ENCODE measurements at regions not wholly inside any gene's neighbourhood (a gene's known extent, or its start where the extent isn't known, plus 50 kb on each side); places are given as distances from the start of the nearest gene placed in this dataset.

GRCh38 chr5:58358501-58359178, 101.2 kb downstream of the PLK2 start:
- no peak for DNase-seq (ENCODE audit: low spot score in 2 of 2)

GRCh38 chr5:58357799-58358500, 101.9 kb downstream of the PLK2 start:
- FAIRE-seq: no peak
- no peak for DNase-seq (ENCODE audit: low spot score in 2 of 2)

More at GRCh38 chr5:58358501-58359178, 101.2 kb downstream of the PLK2 start:
- no peak for FAIRE-seq

- FAIRE-seq: no peak
- no peak for DNase-seq (ENCODE audit: low spot score in 2 of 2)
Measured at GRCh38 chr5:58357121-58357520, 102.8 kb downstream of the PLK2 start.

GRCh38 chr5:58356662-58357061, 103.2 kb downstream of the PLK2 start:
- FAIRE-seq (no peak), DNase-seq (ENCODE audit: low spot score in 2 of 2) (no peak)

- no peak for FAIRE-seq
- no peak for DNase-seq (ENCODE audit: low spot score in 2 of 2)
Measured at GRCh38 chr5:58354827-58355226, 105.1 kb downstream of the PLK2 start.

- DNase-seq (ENCODE audit: low spot score in 2 of 2) (no peak), FAIRE-seq (no peak)
Measured at GRCh38 chr5:58353992-58354391, 105.9 kb downstream of the PLK2 start.

- DNase-seq (ENCODE audit: low spot score in 2 of 2) (no peak), FAIRE-seq (no peak)
Measured at GRCh38 chr5:58351190-58351589, 108.7 kb downstream of the PLK2 start.

GRCh38 chr5:58348996-58349728, 110.7 kb downstream of the PLK2 start:
- FAIRE-seq (no peak), DNase-seq (ENCODE audit: low spot score in 2 of 2) (no peak)

GRCh38 chr5:58346041-58346440, 113.8 kb downstream of the PLK2 start:
- DNase-seq (ENCODE audit: low spot score in 2 of 2) (no peak), FAIRE-seq (no peak)

GRCh38 chr5:58341476-58341875, 118.4 kb downstream of the PLK2 start:
- DNase-seq (ENCODE audit: low spot score in 2 of 2) (no peak), FAIRE-seq (peak; percentile 3)

GRCh38 chr5:58335518-58335917, 124.4 kb downstream of the PLK2 start:
- FAIRE-seq (no peak), DNase-seq (ENCODE audit: low spot score in 2 of 2) (no peak)

- DNase-seq (ENCODE audit: low spot score in 2 of 2): no peak
- FAIRE-seq: no peak
Measured at GRCh38 chr5:58334035-58334434, 125.9 kb downstream of the PLK2 start.

- no peak for FAIRE-seq
- no peak for DNase-seq (ENCODE audit: low spot score in 2 of 2)
Measured at GRCh38 chr5:58330781-58331180, 129.1 kb downstream of the PLK2 start.

- FAIRE-seq: no peak
- no peak for DNase-seq (ENCODE audit: low spot score in 2 of 2)
Measured at GRCh38 chr5:58327289-58327688, 132.6 kb downstream of the PLK2 start.

- FAIRE-seq (no peak), DNase-seq (ENCODE audit: low spot score in 2 of 2) (no peak)
Measured at GRCh38 chr5:58326022-58326421, 133.9 kb downstream of the PLK2 start.

- no peak for DNase-seq (ENCODE audit: low spot score in 2 of 2)
- FAIRE-seq: no peak
Measured at GRCh38 chr5:58322453-58322852, 137.4 kb downstream of the PLK2 start.

GRCh38 chr5:58318468-58318867, 141.4 kb downstream of the PLK2 start:
- DNase-seq (ENCODE audit: low spot score in 2 of 2) (no peak), FAIRE-seq (no peak)

- DNase-seq (ENCODE audit: low spot score in 2 of 2): no peak
- no peak for FAIRE-seq
Measured at GRCh38 chr5:58317808-58318207, 142.1 kb downstream of the PLK2 start.

GRCh38 chr5:58317009-58317408, 142.9 kb downstream of the PLK2 start:
- no peak for FAIRE-seq
- DNase-seq (ENCODE audit: low spot score in 2 of 2): no peak

- FAIRE-seq (no peak), DNase-seq (ENCODE audit: low spot score in 2 of 2) (no peak)
Measured at GRCh38 chr5:58315794-58316193, 144.1 kb downstream of the PLK2 start.

- no peak for DNase-seq (ENCODE audit: low spot score in 2 of 2)
- no peak for FAIRE-seq
Measured at GRCh38 chr5:58314356-58315210, 145.3 kb downstream of the PLK2 start.

All from frontal cortex (tissue), 3 donors.